ENCODE measurements at regions not wholly inside any gene's neighbourhood (a gene's known extent, or its start where the extent isn't known, plus 50 kb on each side); places are given as distances from the start of the nearest gene placed in this dataset.

- H3K4me3 ChIP-seq (ENCODE audit: low read length) = no peak overlapping the region
- no peaks in the 10 kb centered on the region for H3K36me3 ChIP-seq (ENCODE audit: insufficient read depth, low read length)
- no peaks in the 10 kb centered on the region for H3K9me2 ChIP-seq (ENCODE audit: insufficient read depth, low read length)
- no peak overlapping the region for H2AFZ ChIP-seq (ENCODE audit: low read depth, low read length)
- TF ChIP-seq POLR2AphosphoS5 (IDR thresholded peaks at IDR 0.05) = no peak
- no peak for TF ChIP-seq CTCF (IDR thresholded peaks at IDR 0.05; ENCODE audit: poor library complexity, severe bottlenecking)
- no peak for TF ChIP-seq SMC3 (conservative IDR thresholded peaks at IDR 0.05; ENCODE audit: poor library complexity)
- TF ChIP-seq TAF1 (IDR thresholded peaks at IDR 0.05; ENCODE audit: low read depth) = no peak
- no peak for TF ChIP-seq EP300 (conservative IDR thresholded peaks at IDR 0.05; ENCODE audit: poor library complexity, severe bottlenecking)
- TF ChIP-seq MXI1 (conservative IDR thresholded peaks at IDR 0.05; ENCODE audit: poor library complexity, severe bottlenecking) = no peak
- no peaks in the 10 kb centered on the region for H4K20me1 ChIP-seq (ENCODE audit: insufficient read depth)
- no peaks in the 10 kb centered on the region for H3K9me3 ChIP-seq (ENCODE audit: low read length)
- no peak overlapping the region for H3K27ac ChIP-seq (ENCODE audit: low read length)
- H3K27me3 ChIP-seq (ENCODE audit: insufficient read depth, low read depth, low read length) = no peaks in the 10 kb centered on the region
- no peaks in the 10 kb centered on the region for H3K79me2 ChIP-seq (replicated peaks; ENCODE audit: insufficient read depth, low read length)
- H3K9ac ChIP-seq (ENCODE audit: low read length) = no peak overlapping the region
- H3F3A ChIP-seq (ENCODE audit: insufficient read depth, low read length, poor library complexity, severe bottlenecking) = no peaks in the 10 kb centered on the region
- no peak overlapping the region for H3K4me2 ChIP-seq (ENCODE audit: low read length)
These were observed 59.5 kb downstream of the FZD1 start for GRCh38 chr7:91323626-91324158.

DNA sequence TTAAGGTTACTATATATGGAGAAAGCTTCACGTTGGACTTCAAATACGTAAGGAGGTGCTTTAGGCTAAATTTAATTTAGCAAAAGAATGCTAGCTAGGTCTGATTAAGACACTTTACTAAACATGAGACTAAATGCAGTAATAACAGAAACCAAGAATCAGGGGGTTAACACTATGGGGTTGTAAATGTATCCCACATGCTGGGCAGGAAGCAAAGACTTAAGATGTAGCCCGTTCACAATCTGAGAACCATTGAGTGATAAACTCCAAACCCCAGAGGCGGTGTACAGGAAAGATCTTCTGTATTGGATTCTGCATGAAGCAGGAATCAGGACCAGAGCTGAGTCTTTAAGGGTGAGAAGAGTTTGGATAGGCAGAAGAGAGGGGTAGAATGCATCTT is 60.4 kb downstream of the FZD1 start:
- no peak overlapping the region for H3K27ac ChIP-seq (ENCODE audit: low read length)
- H3K79me2 ChIP-seq (replicated peaks; ENCODE audit: insufficient read depth, low read length) = no peaks in the 10 kb centered on the region
- H3K9ac ChIP-seq (ENCODE audit: low read length) = no peak overlapping the region
- H3K36me3 ChIP-seq (ENCODE audit: insufficient read depth, low read length) = no peaks in the 10 kb centered on the region
- H3K9me2 ChIP-seq (ENCODE audit: insufficient read depth, low read length) = no peaks in the 10 kb centered on the region
- no peak overlapping the region for H2AFZ ChIP-seq (ENCODE audit: low read depth, low read length)
- no peaks in the 10 kb centered on the region for H3K9me3 ChIP-seq (ENCODE audit: low read length)
- no peaks in the 10 kb centered on the region for H4K20me1 ChIP-seq (ENCODE audit: insufficient read depth)
- no peak overlapping the region for H3K4me3 ChIP-seq (ENCODE audit: low read length)
- H3K4me2 ChIP-seq (ENCODE audit: low read length) = no peak overlapping the region
- H3F3A ChIP-seq (ENCODE audit: insufficient read depth, low read length, poor library complexity, severe bottlenecking) = no peaks in the 10 kb centered on the region
- no peaks in the 10 kb centered on the region for H3K27me3 ChIP-seq (ENCODE audit: insufficient read depth, low read depth, low read length)
- no peak for TF ChIP-seq REST (IDR thresholded peaks at IDR 0.05; ENCODE audit: borderline replicate concordance)
- TF ChIP-seq RAD21 (conservative IDR thresholded peaks at IDR 0.05) = no peak
- no peak for TF ChIP-seq CTCF (IDR thresholded peaks at IDR 0.05; ENCODE audit: poor library complexity, severe bottlenecking)
- TF ChIP-seq EZH2 (IDR thresholded peaks at IDR 0.05; ENCODE audit: borderline replicate concordance, insufficient read depth, low read length, poor library complexity, severe bottlenecking) = no peak

Data from neural cell (in vitro differentiated cells).